ENCODE measurements at regions not wholly inside any gene's neighbourhood (a gene's known extent, or its start where the extent isn't known, plus 50 kb on each side); places are given as distances from the start of the nearest gene placed in this dataset.

GRCh38 chr9:107163370-107163769, 119.7 kb upstream of the RAD23B start:
- no peak for DNase-seq (ENCODE audit: low read depth)

GRCh38 chr9:107169796-107170195, 113.3 kb upstream of the RAD23B start:
- no peak for DNase-seq (ENCODE audit: low read depth)

GRCh38 chr9:107170801-107171200, 112.3 kb upstream of the RAD23B start:
- DNase-seq (ENCODE audit: low read depth) = no peak

GRCh38 chr9:107172160-107172978, 110.7 kb upstream of the RAD23B start:
- DNase-seq (ENCODE audit: low read depth) = peak; percentile 19

GRCh38 chr9:107172979-107173347, 110.1 kb upstream of the RAD23B start:
- DNase-seq (ENCODE audit: low read depth) = no peak

- no peak for DNase-seq (ENCODE audit: low read depth)
These were observed 109.5 kb upstream of the RAD23B start for GRCh38 chr9:107173422-107174180.

GRCh38 chr9:107174441-107174840, 108.6 kb upstream of the RAD23B start:
- DNase-seq (ENCODE audit: low read depth) = no peak

GRCh38 chr9:107175041-107175440, 108.0 kb upstream of the RAD23B start:
- DNase-seq (ENCODE audit: low read depth) = no peak

- DNase-seq (ENCODE audit: low read depth) = no peak
These were observed 107.2 kb upstream of the RAD23B start for GRCh38 chr9:107175816-107176435.

- no peak for DNase-seq (ENCODE audit: low read depth)
These were observed 106.5 kb upstream of the RAD23B start for GRCh38 chr9:107176436-107177151.

- DNase-seq (ENCODE audit: low read depth) = no peak
These were observed 105.7 kb upstream of the RAD23B start for GRCh38 chr9:107177243-107177839.

- no peak for DNase-seq (ENCODE audit: low read depth)
These were observed 105.2 kb upstream of the RAD23B start for GRCh38 chr9:107177857-107178256.

- no peak for DNase-seq (ENCODE audit: low read depth)
These were observed 104.8 kb upstream of the RAD23B start for GRCh38 chr9:107178293-107178692.

- DNase-seq (ENCODE audit: low read depth) = no peak
These were observed 102.9 kb upstream of the RAD23B start for GRCh38 chr9:107180206-107180605.

GRCh38 chr9:107183176-107183575, 99.9 kb upstream of the RAD23B start:
- DNase-seq (ENCODE audit: low read depth) = no peak

- DNase-seq (ENCODE audit: low read depth) = no peak
These were observed 94.7 kb upstream of the RAD23B start for GRCh38 chr9:107188376-107188775.

- no peak for DNase-seq (ENCODE audit: low read depth)
These were observed 92.8 kb upstream of the RAD23B start for GRCh38 chr9:107190061-107190935.

GRCh38 chr9:107190936-107191290, 92.2 kb upstream of the RAD23B start:
- DNase-seq (ENCODE audit: low read depth) = no peak

GRCh38 chr9:107193251-107193650, 89.8 kb upstream of the RAD23B start:
- DNase-seq (ENCODE audit: low read depth) = no peak

- no peak for DNase-seq (ENCODE audit: low read depth)
These were observed 84.4 kb upstream of the RAD23B start for GRCh38 chr9:107198718-107199117.

- DNase-seq (ENCODE audit: low read depth) = no peak
These were observed 75.0 kb upstream of the RAD23B start for GRCh38 chr9:107208121-107208520.
